Left cardiac atrium (tissue), 4 donors: ENCODE measurements at regions not wholly inside any gene's neighbourhood (a gene's known extent, or its start where the extent isn't known, plus 50 kb on each side); places are given as distances from the start of the nearest gene placed in this dataset.
"Not testable (repeated sequence)": the region's sequence is repeated elsewhere in the genome, so short reads cannot be mapped to it uniquely, and the experiment has no call there.

Experiments used
- ATAC-seq, 2 donors: fragments of 200-7000 bp; cut with Tn5 transposase; one replicate each; pipeline ENCODE4 v1.9.1; 2020; ENCODE audit warnings: mild to moderate bottlenecking in 2 of 2, moderate library complexity in 2 of 2
- DNase-seq: peaks from one replicate; pipeline ENCODE4 v3.0.0-alpha.2; 2020
- intact Hi-C, 2 donors: fragments of 100-400 bp; cut with DNase I; formaldehyde crosslinking; loops; one replicate each; pipeline versions ENCODE4 v1.14.1 to v1.15.1; 2022 to 2023
- donor health status: DM: no; HTN: yes; CAD: no.
- donor health status: DM: no; HTN: yes; CAD: no; lungs with severe emphysema.
- donor health status: DM: yes; HTN: yes; CAD: no.
- donor health status: Dilated cardiomyopathy.

- no peak for ATAC-seq
- intact Hi-C loops = no loop called here
- DNase-seq = no peak
Measured at GRCh38 chr13:72657379-72657778, 70.0 kb downstream of the MZT1 start.

- ATAC-seq = no peak
Measured at GRCh38 chr13:72656357-72656756, 71.1 kb downstream of the MZT1 start.

GRCh38 chr13:72653506-72653905 lies 73.9 kb downstream of the MZT1 start:
- DNase-seq = no peak
- ATAC-seq = no peak

More at GRCh38 chr13:72656357-72656756, 71.1 kb downstream of the MZT1 start:
- no peak for DNase-seq
- intact Hi-C loops = no loop called here

GRCh38 chr13:72652681-72653080 lies 74.7 kb downstream of the MZT1 start:
- intact Hi-C loops = no loop called here
- ATAC-seq = no peak
- no peak for DNase-seq

More at GRCh38 chr13:72653506-72653905, 73.9 kb downstream of the MZT1 start:
- intact Hi-C loops = no loop called here

GRCh38 chr13:72651144-72651543 lies 76.3 kb downstream of the MZT1 start:
- intact Hi-C loops = no loop called here
- DNase-seq (no peak), ATAC-seq (no peak)

- ATAC-seq (no peak), DNase-seq (no peak)
- intact Hi-C loops = no loop called here
Measured at GRCh38 chr13:72650051-72650700, 77.3 kb downstream of the MZT1 start.

GRCh38 chr13:72648513-72649065 lies 78.8 kb downstream of the MZT1 start:
- intact Hi-C loops = no loop called here
- DNase-seq (no peak), ATAC-seq (no peak)

GRCh38 chr13:72647422-72647821 lies 80.0 kb downstream of the MZT1 start:
- ATAC-seq (no peak), DNase-seq (no peak)
- intact Hi-C loops = no loop called here

GRCh38 chr13:72645521-72645920 lies 81.9 kb downstream of the MZT1 start:
- intact Hi-C loops = no loop called here
- no peak for ATAC-seq

GRCh38 chr13:72643311-72643989 lies 84.0 kb downstream of the MZT1 start:
- intact Hi-C loops = no loop called here
- ATAC-seq = no peak
- peak; percentile 53 for DNase-seq

More at GRCh38 chr13:72645521-72645920, 81.9 kb downstream of the MZT1 start:
- DNase-seq = no peak

GRCh38 chr13:72639377-72639776 lies 88.1 kb downstream of the MZT1 start:
- intact Hi-C loops = no loop called here
- ATAC-seq = no peak
- DNase-seq = no peak

GRCh38 chr13:72638059-72638815 lies 89.2 kb downstream of the MZT1 start:
- intact Hi-C loops = no loop called here
- ATAC-seq = no peak
- DNase-seq = no peak

GRCh38 chr13:72637561-72637960 lies 89.9 kb downstream of the MZT1 start:
- ATAC-seq (no peak), DNase-seq (no peak)
- intact Hi-C loops = no loop called here

- DNase-seq (no peak), ATAC-seq (no peak)
- intact Hi-C loops = no loop called here
Measured at GRCh38 chr13:72634859-72635258, 92.6 kb downstream of the MZT1 start.

- intact Hi-C loops = no loop called here
- DNase-seq (no peak), ATAC-seq (no peak)
Measured at GRCh38 chr13:72622546-72622945, 104.9 kb downstream of the MZT1 start.

GRCh38 chr13:72620874-72621273 lies 106.6 kb downstream of the MZT1 start:
- ATAC-seq (no peak), DNase-seq (no peak)
- intact Hi-C loops = no loop called here

GRCh38 chr13:72617951-72618350 lies 109.5 kb downstream of the MZT1 start:
- ATAC-seq = no peak
- DNase-seq = no peak
- intact Hi-C loops = no loop called here

GRCh38 chr13:72617186-72617585 lies 110.2 kb downstream of the MZT1 start:
- intact Hi-C loops = no loop called here
- ATAC-seq (no peak), DNase-seq (no peak)

- intact Hi-C loops, DNase-seq, ATAC-seq: not testable (repeated sequence)
Measured at GRCh38 chr13:72610251-72610891, 117.1 kb downstream of the MZT1 start.
